ENCODE measurements at regions not wholly inside any gene's neighbourhood (a gene's known extent, or its start where the extent isn't known, plus 50 kb on each side); places are given as distances from the start of the nearest gene placed in this dataset.

DNA sequence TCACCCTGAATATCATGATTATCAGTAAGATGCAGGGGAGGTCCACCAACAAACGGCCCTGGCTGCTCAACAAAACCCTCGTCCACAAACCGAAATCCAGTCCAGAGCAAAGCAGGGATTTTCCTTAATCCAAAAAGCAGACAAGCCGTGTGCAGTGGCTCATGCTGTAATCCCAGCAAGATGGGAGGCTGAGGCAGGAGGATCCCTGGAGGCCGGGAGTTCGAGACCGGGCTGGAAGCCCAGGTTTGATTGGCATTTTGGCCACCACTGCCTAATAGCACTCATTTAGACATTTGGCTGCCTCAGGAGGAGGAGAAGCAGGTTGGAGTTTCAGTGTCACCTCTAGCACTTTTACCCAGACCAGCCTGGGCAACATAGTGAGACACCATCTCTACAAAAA, 562.0 kb upstream of the AUTS2 start:
- Histone ChIP-seq H3K23me2 (ENCODE audit: low read depth, low read length) (no peaks in the 10 kb centered on the region; the same call in 1 of the 2 replicates), H2BK5ac (ENCODE audit: low read depth, low read length) (no peak overlapping the region), H3K14ac (ENCODE audit: insufficient read length) (no peak overlapping the region), H3K4me2 (ENCODE audit: insufficient read depth in 1 of 2, low read depth in 2 of 2, low read length in 2 of 2) (no peak overlapping the region), H2BK20ac (ENCODE audit: low read length) (no peak overlapping the region), H3K27ac (ENCODE audit: low read depth, low read length) (no peak overlapping the region), H2AFZ (ENCODE audit: low read length) (no peak overlapping the region), H3K79me1 (ENCODE audit: low read depth, low read length) (no peaks in the 10 kb centered on the region), H3K4ac (replicated peaks; ENCODE audit: insufficient read length, low read depth, low read length) (no peak overlapping the region), H3K23ac (ENCODE audit: insufficient read length) (no peak overlapping the region), H4K20me1 (replicated peaks in 1 of 2; ENCODE audit: control insufficient read depth in 1 of 2, insufficient read depth in 2 of 2, low read length in 2 of 2) (no peaks in the 10 kb centered on the region), H3K9me3 (ENCODE audit: insufficient read depth in 2 of 2, low read depth in 1 of 2, low read length in 1 of 2) (no peaks in the 10 kb centered on the region), H3K4me3 (ENCODE audit: extremely low read depth in 1 of 4, insufficient read depth in 2 of 4, low read depth in 3 of 4, low read length in 4 of 4) (no peak overlapping the region), H2AK5ac (ENCODE audit: low read depth, low read length) (no peak overlapping the region), H2BK120ac (replicated peaks; ENCODE audit: low read depth, low read length) (no peak overlapping the region), H3K36me3 (ENCODE audit: control insufficient read depth in 2 of 4, insufficient read depth in 4 of 4, low read length in 3 of 4) (no peaks in the 10 kb centered on the region), H4K8ac (ENCODE audit: extremely low read depth, insufficient read depth, low read length) (no peak overlapping the region), H3K4me1 (replicated peaks in 1 of 4; ENCODE audit: control insufficient read depth in 3 of 4, insufficient read depth in 4 of 4, low read length in 3 of 4) (no peaks in the 10 kb centered on the region), H3K9ac (replicated peaks in 1 of 4; ENCODE audit: extremely low read depth in 1 of 4, low read depth in 3 of 4, low read length in 3 of 4) (no peak overlapping the region), H2BK15ac (ENCODE audit: low read length) (no peak overlapping the region), H3K27me3 (replicated peaks in 1 of 4; ENCODE audit: control insufficient read depth in 3 of 4, extremely low read depth in 1 of 4, insufficient read depth in 3 of 4, low read length in 3 of 4) (no peaks in the 10 kb centered on the region), H4K91ac (replicated peaks; ENCODE audit: insufficient read length, low read length) (no peak overlapping the region), H3K18ac (ENCODE audit: extremely low read depth, low read length) (no peak overlapping the region), H3K56ac (replicated peaks; ENCODE audit: insufficient read length, low read depth, low read length) (no peak overlapping the region), H3K79me2 (ENCODE audit: control insufficient read depth in 1 of 2, insufficient read depth in 2 of 2, low read length in 2 of 2) (no peaks in the 10 kb centered on the region), H2BK12ac (ENCODE audit: low read depth, low read length) (no peak overlapping the region), H4K5ac (ENCODE audit: insufficient read length, low read depth, low read length) (no peak overlapping the region)
- ChIA-PET CTCF (ENCODE audit: partially characterized antibody) (no interaction called here), POLR2A (ENCODE audit: partially characterized antibody) (no interaction called here)
- WGBS, 2 experiments (ENCODE audit: extremely low coverage in 1 of 2, insufficient coverage in 1 of 2, insufficient read length in 1 of 2, insufficient replicate concordance in 2 of 2, low coverage in 1 of 2, low lambda C conversion rate in 2 of 2, missing lambda C conversion rate in 1 of 2) = 89% methylated on average over 7 of the region's 7 CpGs; no CpG with 5 or more reads in 1 of the 2 experiments
- FAIRE-seq (no peak), DNase-seq (ENCODE audit: low read depth in 1 of 2, low spot score in 2 of 2) (no peak)
- TF ChIP-seq GABPA (IDR thresholded peaks at IDR 0.05; ENCODE audit: borderline replicate concordance, insufficient read depth, low read length) = no peak
- TF ChIP-seq RNF2 (IDR thresholded peaks at IDR 0.05; ENCODE audit: borderline replicate concordance, low read depth, low read length, missing control alignments, poor library complexity, severe bottlenecking) = no peak
- no peak for TF ChIP-seq TEAD4 (IDR thresholded peaks at IDR 0.05; ENCODE audit: low read depth, low read length)
- TF ChIP-seq CHD1 (IDR thresholded peaks at IDR 0.05; ENCODE audit: low read depth, low read length) = no peak
- TF ChIP-seq RBBP5 (IDR thresholded peaks at IDR 0.05; ENCODE audit: borderline replicate concordance, low read depth, low read length) = no peak
- TF ChIP-seq ASH2L (IDR thresholded peaks at IDR 0.05; ENCODE audit: low read length) = no peak
- TF ChIP-seq MAFK (IDR thresholded peaks at IDR 0.05; ENCODE audit: low read depth, low read length) = no peak
- no peak for TF ChIP-seq SP2 (IDR thresholded peaks at IDR 0.05; ENCODE audit: low read length)
- no peak for TF ChIP-seq RAD21 (IDR thresholded peaks at IDR 0.05 in 1 of 2, conservative IDR thresholded peaks at IDR 0.05 in 1 of 2; ENCODE audit: low read depth in 2 of 2, low read length in 2 of 2)
- no peak for TF ChIP-seq EZH2 (IDR thresholded peaks at IDR 0.05; ENCODE audit: low read depth, low read length, severe bottlenecking)

Measured in H1 (cell line).